HG02571 (cell line): ENCODE measurements at regions not wholly inside any gene's neighbourhood (a gene's known extent, or its start where the extent isn't known, plus 50 kb on each side); places are given as distances from the start of the nearest gene placed in this dataset.

Experiments used
- ATAC-seq: cut with Tn5 transposase; IDR thresholded peaks from one replicate; pipeline ENCODE4 v1.9.1; 2021; ENCODE audit warnings: mild to moderate bottlenecking, moderate library complexity; ENCODE audit not compliant: unreplicated experiment

DNA sequence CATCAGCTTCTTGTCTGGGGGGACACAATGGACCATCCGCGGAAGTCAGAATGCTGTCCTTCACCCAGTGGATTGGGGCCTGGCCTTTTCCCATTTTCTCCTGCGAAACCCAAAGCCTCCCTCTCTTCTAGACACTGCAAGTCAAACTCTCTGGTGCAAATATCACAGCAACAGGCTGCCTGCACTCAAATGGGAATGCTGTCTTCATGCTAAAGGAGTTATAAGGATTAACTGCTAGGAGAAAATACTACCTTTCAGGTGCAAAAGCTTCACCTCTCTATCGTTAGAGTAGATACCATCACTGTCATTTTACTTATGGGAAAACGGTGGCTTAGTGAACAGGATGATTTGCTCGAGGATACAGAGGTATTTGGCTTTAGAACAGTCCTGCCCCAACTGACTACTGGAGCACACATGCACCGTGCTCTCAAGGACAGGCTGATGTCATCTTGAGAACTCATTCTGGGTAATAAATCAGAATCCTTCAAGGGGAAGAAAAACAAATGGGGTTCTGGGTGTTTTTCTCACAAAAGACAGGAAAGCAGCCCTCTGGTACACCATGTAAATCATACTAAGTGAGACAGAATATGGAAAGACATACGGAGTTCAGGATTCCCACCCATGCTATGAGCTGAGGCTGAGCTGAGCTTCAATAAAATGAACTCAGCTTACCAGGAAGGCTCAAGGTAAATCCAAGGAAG is 100.9 kb downstream of the SAMD9 start:
- ATAC-seq: no peak

DNA sequence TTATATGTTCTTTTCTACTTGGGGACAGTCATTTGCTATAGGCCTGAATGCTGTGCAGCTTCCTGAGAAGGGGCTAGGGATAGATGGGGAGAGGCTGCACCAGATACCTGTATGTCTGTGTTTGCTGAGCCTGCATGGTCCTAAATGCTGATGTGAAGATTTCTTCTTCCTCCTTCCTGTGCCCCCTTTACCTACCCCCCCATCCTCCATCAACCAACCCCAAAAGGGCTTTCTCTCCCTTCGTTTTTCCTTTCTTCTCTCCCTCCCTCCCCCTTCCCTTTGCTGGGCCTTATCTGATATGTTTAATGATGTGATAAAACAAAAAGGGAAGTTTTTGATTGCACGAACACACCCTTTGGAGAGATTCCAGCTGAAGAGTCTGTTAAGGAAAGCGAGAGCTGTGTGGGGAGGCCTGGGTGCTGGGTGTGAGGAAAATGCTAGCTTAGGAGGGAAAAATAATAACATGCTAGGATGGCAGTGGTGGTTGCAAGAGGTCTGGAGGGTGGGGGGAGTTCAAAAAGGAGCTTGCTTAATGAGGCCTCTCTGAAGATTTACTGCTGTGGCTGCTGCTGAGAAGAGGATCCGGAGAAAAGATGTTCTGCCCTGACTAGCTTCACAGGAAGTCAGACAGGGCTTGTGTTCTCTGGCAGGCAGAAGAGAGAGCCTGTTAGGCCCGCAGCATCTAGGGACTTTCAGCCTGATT is 101.8 kb downstream of the SAMD9 start:
- no peak for ATAC-seq

DNA sequence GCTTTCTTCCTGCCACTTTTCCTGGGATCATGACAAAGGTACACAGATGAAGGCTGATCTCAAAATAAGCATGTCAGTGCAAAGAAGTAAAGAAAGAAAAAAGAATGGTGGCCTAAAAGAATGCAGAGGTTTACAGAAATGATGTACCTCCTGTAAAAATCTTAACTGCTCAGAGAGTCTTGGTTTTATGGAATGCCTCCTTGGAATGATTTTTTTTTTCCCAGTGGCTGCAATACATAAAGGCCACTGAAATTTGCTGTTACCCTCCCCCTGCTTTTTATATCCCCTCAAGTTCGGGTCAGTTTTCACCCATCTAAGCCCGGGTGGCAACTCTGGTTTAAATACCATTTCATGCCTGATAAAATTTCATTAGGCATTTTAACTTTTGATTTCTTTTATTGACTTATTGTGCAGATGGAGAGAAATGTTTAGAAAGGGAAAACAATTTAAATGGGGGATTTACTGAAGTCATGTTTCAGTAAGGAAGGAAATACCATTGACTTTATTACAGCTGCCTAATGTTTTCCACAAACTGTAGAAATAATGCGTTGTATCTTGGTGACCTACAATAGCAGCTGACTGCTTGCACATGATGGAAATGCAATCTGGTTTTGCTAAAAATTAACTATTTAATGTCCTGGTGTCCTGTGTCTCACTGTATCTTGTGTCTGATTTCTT is 102.5 kb downstream of the SAMD9 start:
- ATAC-seq: no peak

DNA sequence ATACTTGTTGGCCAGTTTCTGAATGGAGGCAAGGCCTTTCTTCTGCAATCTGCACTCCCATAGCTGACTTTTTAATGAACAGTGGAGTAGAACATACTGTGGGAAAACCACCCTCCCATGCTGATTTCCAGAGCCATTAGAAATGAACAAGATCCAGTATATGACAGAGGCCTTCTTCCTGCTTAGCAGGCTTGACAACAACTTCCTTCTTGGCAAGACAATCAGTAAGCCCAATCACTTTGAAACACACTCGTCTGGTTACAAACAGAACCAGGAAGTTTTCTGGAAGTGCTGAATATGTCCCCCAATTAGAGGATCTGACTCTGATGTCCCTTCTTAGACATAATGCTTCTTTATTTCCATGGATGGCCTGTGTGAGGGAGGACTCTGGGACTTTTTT is 103.4 kb downstream of the SAMD9 start:
- ATAC-seq: no peak

DNA sequence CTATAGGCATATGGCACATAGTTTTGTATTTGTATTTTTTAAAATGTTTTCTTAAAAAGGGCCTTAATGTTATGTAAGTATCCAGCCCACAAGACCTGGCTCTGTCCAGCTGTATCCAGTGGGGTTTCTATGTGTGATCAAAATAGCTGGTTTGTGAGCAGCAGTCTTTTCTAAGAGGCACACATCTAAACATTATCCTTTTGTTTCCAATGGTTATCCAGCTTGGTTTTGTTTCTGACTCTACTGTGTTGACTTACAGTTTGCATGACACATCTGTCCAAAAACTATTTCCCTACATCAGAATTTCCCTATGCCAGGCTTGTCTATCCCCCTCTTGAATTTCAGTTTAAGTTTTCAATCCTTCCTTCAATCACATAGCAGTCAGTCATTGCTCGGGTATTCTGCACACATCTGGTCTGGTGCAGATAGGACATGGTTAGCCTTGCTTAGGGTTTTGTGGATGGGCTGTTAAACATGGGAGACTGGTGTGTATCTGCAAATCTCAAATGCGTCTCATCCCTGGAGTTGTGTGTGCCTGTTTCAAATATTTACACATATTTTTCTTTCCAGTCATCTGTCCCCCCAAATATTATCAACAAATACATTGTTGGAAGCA is 104.2 kb downstream of the SAMD9 start:
- ATAC-seq: no peak

DNA sequence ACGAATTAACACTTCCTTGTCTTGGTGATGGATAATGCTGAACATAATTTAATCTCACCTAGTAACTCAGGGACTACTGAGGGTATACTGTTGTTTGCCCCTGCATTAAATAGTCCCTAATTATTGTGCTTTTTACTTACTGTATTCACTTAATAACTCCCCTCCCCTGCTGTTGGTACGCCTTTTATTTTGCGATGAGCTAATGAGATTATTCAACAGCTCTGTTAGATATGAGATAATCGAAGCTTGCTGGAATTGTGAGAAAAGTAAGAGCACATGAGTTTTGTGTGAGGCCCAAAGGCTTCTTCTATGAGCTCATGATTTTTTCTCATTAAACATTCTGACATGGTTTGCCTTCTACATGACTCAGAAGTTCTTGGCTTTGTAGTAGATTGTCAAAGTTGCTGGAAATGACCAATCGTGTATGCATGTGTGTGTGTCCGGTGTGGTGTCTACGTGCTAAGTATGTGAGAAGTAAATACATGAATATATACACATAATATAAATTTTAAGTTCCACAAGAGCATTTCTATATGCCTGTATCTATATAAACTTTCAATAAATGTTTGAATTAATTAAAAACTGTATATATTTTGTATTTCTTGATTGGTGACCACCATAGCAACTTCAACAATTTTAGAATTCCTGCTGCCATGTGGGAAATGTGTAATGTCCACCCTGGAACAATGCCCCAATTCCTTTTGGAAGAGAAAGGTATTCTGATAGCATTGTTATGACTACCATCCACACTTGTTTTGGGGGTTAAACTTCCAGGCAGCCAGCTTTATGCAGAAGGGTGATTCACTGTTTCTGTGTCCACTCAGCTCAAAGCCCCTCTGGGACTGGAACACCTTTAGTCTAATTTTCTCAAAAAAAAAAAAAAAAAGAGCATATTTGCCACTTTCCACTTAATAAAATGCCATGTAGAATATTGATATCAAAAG is 106.2 kb downstream of the SAMD9 start:
- ATAC-seq: no peak

DNA sequence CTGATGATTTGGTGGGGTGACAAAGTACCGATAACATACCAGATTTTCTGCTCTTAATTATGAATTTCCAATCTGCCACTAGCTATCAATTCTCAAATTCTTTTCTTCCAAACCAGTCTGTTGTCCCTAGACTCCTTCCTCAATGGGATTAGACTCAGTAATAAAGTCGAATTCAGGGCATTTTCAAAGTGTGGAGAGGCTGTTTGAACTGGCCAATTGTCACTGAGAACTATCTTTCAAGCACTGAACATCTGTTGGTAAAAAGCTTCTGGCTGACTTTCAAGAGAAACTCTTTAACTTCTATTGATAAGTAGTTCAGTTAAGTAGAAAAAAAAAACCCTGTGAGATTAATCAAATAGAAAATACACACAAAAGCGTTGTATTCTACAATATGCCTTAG is 108.9 kb downstream of the SAMD9 start:
- ATAC-seq: no peak

DNA sequence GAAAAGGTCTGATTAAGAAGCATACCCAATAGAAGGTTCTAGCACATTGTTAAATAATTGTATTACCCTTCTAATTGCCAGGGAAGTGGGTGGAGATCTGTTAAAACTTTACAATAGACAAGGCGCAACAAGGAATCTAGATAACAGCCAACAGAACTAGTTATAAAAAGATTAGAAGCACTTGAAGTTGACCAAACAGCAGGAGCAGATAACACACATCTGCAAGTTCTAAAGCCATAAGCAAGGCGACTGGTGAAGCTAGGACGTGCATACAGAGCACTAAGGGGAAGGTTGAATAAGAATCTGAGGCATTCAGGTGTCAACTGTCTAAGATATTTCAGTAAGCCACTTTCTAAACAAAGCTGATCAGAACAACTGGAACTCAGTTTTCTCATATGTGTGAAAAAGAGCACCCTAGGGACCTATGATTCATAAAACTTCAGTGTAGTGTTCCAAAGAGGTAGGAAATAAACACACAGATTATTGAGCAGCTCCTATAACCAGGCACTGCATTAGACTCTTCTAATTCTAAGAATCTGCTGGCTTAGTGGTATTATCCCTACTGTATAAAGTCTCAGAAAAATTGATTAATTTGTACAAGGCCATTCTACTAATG is 111.2 kb downstream of the SAMD9 start:
- ATAC-seq: no peak

DNA sequence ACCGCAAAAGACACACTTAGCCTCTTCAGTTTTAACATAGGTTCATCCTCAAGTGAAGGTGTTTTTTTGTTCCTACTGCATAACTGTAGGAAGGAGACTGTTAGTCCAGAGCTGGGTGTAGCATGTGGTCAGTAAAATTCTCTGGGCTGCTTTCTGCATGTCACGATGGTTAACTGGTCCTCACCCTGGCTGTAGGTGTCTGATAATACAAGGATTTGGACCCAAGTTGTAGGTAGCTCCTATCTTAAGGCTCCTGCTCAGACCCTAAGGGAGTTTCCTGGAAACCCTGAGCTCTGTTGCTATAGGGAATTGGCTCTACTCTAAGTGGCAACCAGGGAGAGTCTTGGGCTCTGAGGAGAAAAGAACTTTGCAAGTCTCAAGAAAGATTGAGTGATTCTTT is 112.9 kb downstream of the SAMD9 start:
- ATAC-seq: no peak

DNA sequence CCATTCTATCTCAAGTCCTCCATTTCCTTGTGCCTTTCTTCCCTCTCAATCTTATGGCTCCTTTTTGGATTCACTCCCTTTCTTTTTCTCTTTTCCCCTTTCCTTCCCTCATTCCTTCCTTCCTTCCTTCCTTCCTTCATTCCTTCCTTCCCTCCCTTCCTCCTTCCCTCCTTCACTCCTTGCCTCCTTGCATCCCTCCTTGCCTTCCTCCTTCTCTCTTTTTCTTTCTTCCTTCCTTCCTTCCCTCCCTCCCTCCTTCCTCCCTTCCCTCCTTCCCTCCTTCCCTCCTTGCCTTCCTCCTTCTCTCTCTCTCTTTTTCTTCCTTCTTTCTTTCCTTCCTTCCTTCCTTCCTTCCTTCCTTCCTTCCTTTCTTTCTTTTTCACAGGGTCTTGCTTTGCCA is 120.1 kb downstream of the SAMD9 start:
- ATAC-seq: no peak

DNA sequence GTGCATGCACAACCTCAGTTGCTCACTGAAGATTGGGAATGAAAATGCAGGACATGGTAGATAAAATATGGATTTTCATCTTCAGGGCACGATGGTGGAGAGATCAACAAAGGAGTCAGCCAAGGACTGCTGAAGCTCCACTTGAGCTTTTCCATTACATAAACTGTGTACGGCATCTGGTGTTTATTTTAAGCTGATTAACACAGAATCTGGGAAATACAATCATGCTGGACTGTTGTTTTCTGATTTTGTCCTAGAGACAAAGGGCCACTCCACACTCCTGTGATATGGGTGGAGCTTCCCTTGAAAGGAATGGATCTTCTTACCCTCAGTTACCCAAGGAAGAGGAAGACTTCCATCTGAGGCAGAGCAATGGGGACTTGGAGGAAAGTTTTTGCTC is 120.6 kb downstream of the SAMD9 start:
- no peak for ATAC-seq

DNA sequence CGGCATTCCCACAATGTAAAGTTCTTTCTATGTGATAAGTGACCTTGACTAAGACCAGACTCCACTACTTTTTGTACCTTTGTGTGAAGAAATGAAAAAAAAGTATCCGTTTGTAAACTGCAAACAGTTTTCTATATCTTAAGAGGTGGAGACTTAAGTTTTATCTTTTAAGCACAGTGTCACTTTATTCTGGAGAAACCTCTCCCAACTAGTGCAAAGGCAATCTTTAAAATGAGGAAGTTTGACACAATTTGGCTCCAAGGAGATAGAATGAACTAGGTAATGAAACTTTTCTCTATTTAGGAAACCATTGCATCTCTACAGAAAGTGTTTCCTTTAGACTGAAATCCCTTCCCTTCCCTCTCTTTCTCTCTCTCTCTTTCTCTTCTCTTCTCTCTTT is 122.9 kb downstream of the SAMD9 start:
- ATAC-seq: no peak

DNA sequence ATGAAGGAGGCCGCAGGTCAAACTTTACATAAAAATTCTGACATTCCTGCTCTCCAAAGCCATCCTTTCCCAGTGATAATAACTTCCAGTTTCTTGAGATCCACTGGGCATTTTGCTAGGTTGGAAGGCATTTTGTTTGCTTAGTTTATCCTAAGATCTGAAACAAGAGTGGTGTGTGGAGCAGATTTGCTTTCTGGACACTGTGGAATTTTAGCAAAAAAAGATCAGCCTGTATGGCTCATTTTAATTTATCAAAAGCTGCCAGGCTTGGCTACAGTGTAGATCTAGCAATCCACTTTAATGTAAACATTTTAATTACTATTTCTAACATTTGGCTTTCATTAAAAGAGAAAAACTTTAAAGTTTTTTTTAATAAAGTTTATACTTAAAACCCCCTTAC is 124.8 kb downstream of the SAMD9 start:
- no peak for ATAC-seq

DNA sequence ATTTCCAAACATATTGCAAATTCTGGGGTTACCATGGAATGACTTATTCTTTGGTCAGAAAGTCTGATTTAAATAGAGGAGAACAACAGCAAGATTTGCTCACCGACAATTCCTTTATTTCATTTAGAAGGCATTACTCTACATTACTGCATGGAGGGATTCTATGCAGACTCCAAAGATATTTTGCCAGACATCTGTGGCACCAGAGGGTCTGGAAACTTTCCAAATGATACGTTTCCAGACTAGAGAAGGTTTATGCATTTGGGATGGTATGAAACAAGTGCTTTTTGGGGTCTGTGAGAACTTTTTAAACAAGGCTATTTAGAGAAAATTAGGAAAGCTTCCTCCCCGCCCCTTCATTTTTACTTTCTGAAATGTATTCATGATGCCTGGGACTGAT is 125.3 kb downstream of the SAMD9 start:
- ATAC-seq: no peak

DNA sequence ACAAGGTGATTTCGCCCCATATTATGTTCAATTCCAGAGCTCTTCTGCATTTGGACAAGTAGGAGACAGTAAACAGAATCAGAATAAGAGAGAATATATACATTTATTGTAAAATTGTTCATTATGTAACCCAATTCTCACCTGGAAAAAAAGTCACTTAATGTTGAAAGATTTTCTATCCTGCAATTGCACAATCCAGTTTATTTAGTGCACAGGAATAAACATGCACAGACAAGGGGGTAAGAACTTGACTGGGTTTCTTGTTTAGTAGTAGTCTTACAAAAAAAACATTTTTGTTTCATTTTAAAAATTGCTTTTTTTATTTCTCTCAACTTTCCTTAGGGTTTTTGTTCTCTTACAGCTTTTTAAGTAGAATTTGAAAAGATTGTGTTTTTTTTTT is 126.6 kb downstream of the SAMD9 start:
- ATAC-seq: no peak

DNA sequence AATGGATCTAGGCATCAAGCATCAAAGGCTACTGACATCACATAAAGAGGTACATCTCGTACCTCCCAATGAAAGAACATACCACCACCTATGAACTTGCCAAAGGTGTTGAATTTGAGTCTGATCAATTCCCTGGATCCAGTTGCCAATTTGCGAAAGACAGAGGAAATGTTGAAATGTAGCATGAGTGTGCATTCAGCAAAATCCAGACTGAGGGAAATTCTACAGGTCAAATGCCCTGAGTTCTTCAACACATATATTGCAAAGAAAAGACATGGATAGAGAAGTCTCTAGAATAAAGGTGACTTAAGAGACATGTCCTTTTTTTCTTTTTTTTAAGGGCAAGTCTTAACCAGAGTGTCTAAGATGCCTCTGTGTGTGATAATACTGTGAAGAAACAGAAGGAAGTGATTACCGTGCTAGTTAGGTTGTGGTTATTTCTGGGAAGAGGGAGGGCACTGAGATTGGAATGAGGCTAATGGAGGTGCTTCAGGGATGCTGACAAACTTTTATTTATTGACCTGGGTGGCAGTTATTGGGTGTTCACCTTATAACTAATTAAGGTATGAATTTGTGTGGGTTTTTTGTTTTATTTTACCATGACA is 128.7 kb downstream of the SAMD9 start:
- ATAC-seq: no peak

DNA sequence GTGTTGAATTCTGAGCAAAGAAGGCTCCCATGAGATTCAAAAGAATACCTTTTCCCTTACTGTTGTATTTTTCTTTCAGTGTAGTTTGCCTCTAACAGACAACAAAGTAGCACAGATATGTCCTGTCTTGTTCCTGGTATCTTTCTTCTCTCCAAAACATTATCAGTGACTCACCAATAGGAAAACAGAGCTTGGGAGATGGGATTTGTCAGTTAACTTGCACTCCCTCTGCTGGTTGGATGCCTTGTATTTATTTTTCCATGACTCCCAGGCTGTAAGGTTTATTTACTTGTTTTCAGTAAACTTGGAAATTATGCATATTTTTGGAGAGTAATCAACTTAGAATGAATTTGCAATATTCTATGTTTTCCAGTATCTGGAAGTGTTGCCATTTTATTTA is 129.7 kb downstream of the SAMD9 start:
- ATAC-seq: no peak

DNA sequence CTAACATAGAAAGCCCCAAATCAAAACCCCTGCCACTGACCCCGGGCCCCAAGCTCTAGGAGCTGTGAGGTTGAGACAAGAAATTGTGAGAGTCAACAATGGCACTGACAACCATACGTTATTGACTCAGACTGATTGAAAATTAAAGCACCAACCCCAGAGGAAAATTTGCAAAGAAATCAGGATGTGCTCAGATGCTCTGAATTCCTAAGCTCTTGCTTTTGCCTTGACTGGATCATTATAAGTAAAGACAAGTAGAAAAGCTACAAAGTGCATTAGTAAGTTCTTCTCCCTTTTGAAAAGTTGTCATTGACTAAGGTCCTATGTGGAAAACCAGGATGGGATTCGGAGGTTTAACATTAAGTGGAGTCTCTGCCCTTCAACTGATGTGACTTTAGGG is 130.2 kb downstream of the SAMD9 start:
- no peak for ATAC-seq

DNA sequence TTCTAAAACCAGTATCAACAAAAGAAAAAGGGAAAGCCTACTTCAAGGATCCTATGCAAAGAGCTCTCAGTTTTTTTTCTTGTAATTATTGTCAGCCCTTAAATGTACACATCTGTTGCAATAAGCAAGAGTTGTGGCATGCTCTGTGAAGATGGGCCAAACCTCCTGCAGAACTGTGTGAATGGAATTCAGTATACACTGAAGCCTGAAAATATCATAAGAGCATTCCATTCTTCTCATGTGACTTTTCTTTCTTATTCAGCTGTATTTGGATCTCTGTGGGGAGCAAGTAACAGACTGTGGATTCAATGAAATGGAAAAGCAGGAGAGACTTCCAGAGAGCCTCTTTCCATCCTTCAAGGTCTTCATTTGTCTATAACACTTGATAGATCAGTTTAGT is 130.7 kb downstream of the SAMD9 start:
- no peak for ATAC-seq

DNA sequence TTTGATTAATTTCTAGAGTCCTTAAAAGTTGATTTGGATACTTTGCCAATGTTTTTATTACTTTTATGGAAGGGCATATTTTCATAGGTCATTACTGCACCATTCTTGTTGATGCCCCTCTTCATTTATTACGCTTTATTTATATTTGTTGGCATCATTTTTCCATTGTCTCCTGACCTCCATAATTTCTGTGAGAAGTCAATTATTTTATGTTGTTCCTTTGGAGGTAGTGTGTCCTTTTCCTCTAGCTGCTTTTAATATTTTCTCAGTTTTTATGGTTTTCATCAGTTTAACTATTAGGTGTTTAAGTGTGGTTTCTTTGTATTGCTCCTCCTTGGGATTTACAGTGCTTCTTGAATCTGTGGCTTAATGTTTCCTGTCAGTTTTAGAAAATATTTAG is 134.9 kb downstream of the SAMD9 start:
- ATAC-seq: no peak
